ENCODE measurements at regions not wholly inside any gene's neighbourhood (a gene's known extent, or its start where the extent isn't known, plus 50 kb on each side); places are given as distances from the start of the nearest gene placed in this dataset.

DNA sequence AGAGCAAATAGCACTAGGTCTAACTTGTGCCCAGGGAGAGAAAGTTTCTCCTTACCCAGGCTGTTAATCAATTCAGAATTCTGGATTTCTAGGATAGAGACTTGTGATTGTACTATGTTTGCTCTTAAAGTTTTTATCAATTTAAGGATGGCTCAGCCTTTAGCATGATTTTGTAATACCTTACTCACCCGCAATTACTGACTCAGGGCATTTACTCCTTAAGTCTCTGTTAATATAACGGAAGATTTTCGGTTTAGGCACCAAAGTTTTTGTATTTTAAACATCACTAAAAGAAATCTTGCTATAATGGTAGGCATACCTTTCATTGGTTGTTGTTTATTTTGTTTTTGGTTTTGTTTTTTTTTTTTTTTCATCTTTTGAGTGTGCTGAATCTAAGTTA lies 358.2 kb downstream of the RBM43 start:
- DNase-seq (no peak), ATAC-seq (ENCODE audit: insufficient read depth, low FRiP score) (no peak)
- Histone ChIP-seq H3K9ac (ENCODE audit: insufficient read depth in 1 of 2, low read length in 2 of 2) (no peak overlapping the region), H3K27me3 (ENCODE audit: control insufficient read depth in 3 of 3, insufficient read depth in 3 of 3, low read length in 2 of 3) (no peaks in the 10 kb centered on the region), H3K9me3 (ENCODE audit: control insufficient read depth in 4 of 4, insufficient read depth in 3 of 4, low read length in 3 of 4) (peaks cover 0 to 8% (median 2%) of the 10 kb centered on the region in 4 donors), H3K27ac (ENCODE audit: low read depth in 1 of 2, low read length in 1 of 2) (no peak overlapping the region), H3K4me3 (no peak overlapping the region), H3K36me3 (ENCODE audit: control insufficient read depth in 4 of 4, insufficient read depth in 4 of 4, low read length in 4 of 4) (no peaks in the 10 kb centered on the region), H3K4me1 (ENCODE audit: control insufficient read depth in 5 of 5, insufficient read depth in 5 of 5, low read length in 5 of 5) (no peaks in the 10 kb centered on the region)
- WGBS, 2 donors, result 94 to 95% methylated on average over 3 of the region's 3 CpGs
- TF ChIP-seq CTCF (IDR thresholded peaks at IDR 0.05; ENCODE audit: control extremely low read depth, extremely low read depth), result no peak

DNA sequence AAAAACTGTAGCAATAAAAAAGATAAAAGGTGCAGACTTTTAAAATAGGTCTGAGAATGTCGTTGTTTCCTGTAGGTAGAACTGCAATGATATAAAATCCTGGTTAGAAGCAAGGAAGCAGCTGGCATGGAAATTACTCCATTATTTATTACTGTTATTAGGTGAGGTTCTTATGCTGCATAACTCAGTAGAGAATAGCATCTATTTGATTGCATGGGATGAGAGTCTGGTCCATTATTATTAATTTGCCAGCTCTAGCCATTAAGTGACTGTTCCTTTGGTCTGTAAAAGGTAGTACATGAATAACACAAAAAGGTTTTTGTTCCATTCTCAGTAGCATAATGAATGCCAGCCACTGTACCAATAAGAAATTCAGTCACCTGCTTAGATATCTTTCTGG lies 358.6 kb downstream of the RBM43 start:
- no peaks in the 10 kb centered on the region for H3K27me3 ChIP-seq (ENCODE audit: control insufficient read depth in 3 of 3, insufficient read depth in 3 of 3, low read length in 2 of 3)
- no peak overlapping the region for H3K27ac ChIP-seq (ENCODE audit: low read depth in 1 of 2, low read length in 1 of 2)
- DNase-seq (no peak), ATAC-seq (ENCODE audit: insufficient read depth, low FRiP score) (no peak)
- H3K36me3 ChIP-seq (ENCODE audit: control insufficient read depth in 4 of 4, insufficient read depth in 4 of 4, low read length in 4 of 4), result no peaks in the 10 kb centered on the region
- 76 to 87% methylated on average over 1 of the region's 1 CpG for WGBS, 2 donors
- H3K9me3 ChIP-seq (ENCODE audit: control insufficient read depth in 4 of 4, insufficient read depth in 3 of 4, low read length in 3 of 4), result peaks cover 0 to 9% (median 2%) of the 10 kb centered on the region in 4 donors
- no peak for TF ChIP-seq CTCF (IDR thresholded peaks at IDR 0.05; ENCODE audit: control extremely low read depth, extremely low read depth)
- no peak overlapping the region for H3K9ac ChIP-seq (ENCODE audit: insufficient read depth in 1 of 2, low read length in 2 of 2)
- H3K4me3 ChIP-seq, result no peak overlapping the region
- H3K4me1 ChIP-seq (ENCODE audit: control insufficient read depth in 5 of 5, insufficient read depth in 5 of 5, low read length in 5 of 5), result no peaks in the 10 kb centered on the region

DNA sequence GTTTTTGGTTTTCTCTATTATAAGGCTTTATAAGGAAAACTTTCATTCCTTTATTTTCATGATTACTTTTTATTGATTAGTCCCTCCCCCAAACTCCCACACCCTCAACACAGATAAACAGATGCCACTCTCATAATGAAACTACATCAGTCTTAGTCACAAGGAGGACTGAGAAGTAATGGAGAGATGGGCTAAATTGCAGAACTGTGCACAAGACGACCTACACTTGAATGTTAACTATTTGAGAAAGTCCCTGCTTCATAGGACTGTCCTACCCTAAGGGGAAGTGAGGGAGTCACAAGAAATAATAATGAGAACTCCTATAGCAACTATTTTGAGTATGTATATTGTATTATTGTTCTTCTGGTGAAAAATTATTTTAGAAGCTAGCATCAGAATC lies 360.8 kb downstream of the RBM43 start:
- H3K9ac ChIP-seq (ENCODE audit: insufficient read depth in 1 of 2, low read length in 2 of 2), result no peak overlapping the region
- peaks cover 0 to 10% (median 2%) of the 10 kb centered on the region in 4 donors for H3K9me3 ChIP-seq (ENCODE audit: control insufficient read depth in 4 of 4, insufficient read depth in 3 of 4, low read length in 3 of 4)
- H3K27me3 ChIP-seq (ENCODE audit: control insufficient read depth in 3 of 3, insufficient read depth in 3 of 3, low read length in 2 of 3), result no peaks in the 10 kb centered on the region
- ATAC-seq (ENCODE audit: insufficient read depth, low FRiP score) (no peak), DNase-seq (no peak)
- 70 to 72% methylated on average over 1 of the region's 1 CpG for WGBS, 2 donors
- H3K4me1 ChIP-seq (ENCODE audit: control insufficient read depth in 5 of 5, insufficient read depth in 5 of 5, low read length in 5 of 5), result no peaks in the 10 kb centered on the region
- no peaks in the 10 kb centered on the region for H3K36me3 ChIP-seq (ENCODE audit: control insufficient read depth in 4 of 4, insufficient read depth in 4 of 4, low read length in 4 of 4)
- no peak for TF ChIP-seq CTCF (IDR thresholded peaks at IDR 0.05; ENCODE audit: control extremely low read depth, extremely low read depth)
- H3K4me3 ChIP-seq, result no peak overlapping the region
- H3K27ac ChIP-seq (ENCODE audit: low read depth in 1 of 2, low read length in 1 of 2), result no peak overlapping the region

DNA sequence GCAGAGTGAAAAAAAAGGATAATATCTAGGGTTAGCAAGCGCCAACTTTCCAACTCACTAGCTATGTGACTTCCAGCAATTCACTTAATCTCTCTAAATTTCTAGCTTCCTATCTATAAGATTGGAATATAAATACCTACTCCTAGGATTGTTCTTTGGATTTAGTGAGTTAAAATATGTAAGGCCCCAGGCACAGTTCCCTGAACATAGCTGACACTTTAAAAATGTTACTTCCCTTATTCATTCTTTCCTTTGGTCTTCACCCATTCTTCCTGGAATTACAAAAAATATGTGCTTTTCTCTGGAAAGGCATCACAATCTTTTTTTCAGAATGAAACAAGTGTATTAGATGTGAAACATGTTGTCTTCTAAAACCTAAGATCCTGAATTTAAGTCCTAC lies 365.7 kb downstream of the RBM43 start:
- no peak for TF ChIP-seq CTCF (IDR thresholded peaks at IDR 0.05; ENCODE audit: control extremely low read depth, extremely low read depth)
- H3K4me1 ChIP-seq (ENCODE audit: control insufficient read depth in 5 of 5, insufficient read depth in 5 of 5, low read length in 5 of 5), result no peaks in the 10 kb centered on the region
- no peaks in the 10 kb centered on the region for H3K27me3 ChIP-seq (ENCODE audit: control insufficient read depth in 3 of 3, insufficient read depth in 3 of 3, low read length in 2 of 3)
- WGBS, 2 donors, result 100% methylated on average over 1 of the region's 1 CpG
- H3K4me3 ChIP-seq, result no peak overlapping the region
- H3K36me3 ChIP-seq (ENCODE audit: control insufficient read depth in 4 of 4, insufficient read depth in 4 of 4, low read length in 4 of 4), result no peaks in the 10 kb centered on the region
- peaks cover 0 to 3% (median 1%) of the 10 kb centered on the region in 4 donors for H3K9me3 ChIP-seq (ENCODE audit: control insufficient read depth in 4 of 4, insufficient read depth in 3 of 4, low read length in 3 of 4)
- no peak overlapping the region for H3K27ac ChIP-seq (ENCODE audit: low read depth in 1 of 2, low read length in 1 of 2)
- DNase-seq, result no peak
- ATAC-seq (ENCODE audit: insufficient read depth, low FRiP score), result no peak
- no peak overlapping the region for H3K9ac ChIP-seq (ENCODE audit: insufficient read depth in 1 of 2, low read length in 2 of 2)

Data from lung (tissue), 11 donors.